Cardiac muscle cell (in vitro differentiated cells and primary cell): ENCODE measurements at regions not wholly inside any gene's neighbourhood (a gene's known extent, or its start where the extent isn't known, plus 50 kb on each side); places are given as distances from the start of the nearest gene placed in this dataset.
A peak's percentile ranks its signal among the peaks of the same experiment; 100 is the strongest.

Experiments used
- DNase-seq, 2 donors: peaks; one replicate each; pipeline versions ENCODE4 v3.0.0 to v3.0.0-alpha.2; 2010 to 2017; ENCODE audit warnings: low read depth in 1 of 2, low spot score in 1 of 2
- H3K27ac ChIP-seq: fragments of 200-600 bp; sonication (generic); 2 replicates; pipeline ENCODE4 v1.5.1; 2016
- H3K27me3 ChIP-seq: fragments of 200-600 bp; sonication (generic); 2 replicates; pipeline ENCODE4 v1.6.0; 2016; ENCODE audit warnings: control low read depth
- H3K36me3 ChIP-seq: fragments of 200-600 bp; sonication (generic); 2 replicates; pipeline ENCODE4 v1.5.1; 2016; ENCODE audit warnings: control low read depth
- H3K4me1 ChIP-seq: fragments of 200-600 bp; sonication (generic); 2 replicates; pipeline ENCODE4 v1.8.1; 2017; ENCODE audit warnings: low read depth, mild to moderate bottlenecking, mixed run types
- H3K4me3 ChIP-seq: fragments of 200-600 bp; sonication (generic); 2 replicates; pipeline ENCODE4 v1.5.1; 2016; ENCODE audit warnings: mild to moderate bottlenecking
- H3K9me3 ChIP-seq: fragments of 200-600 bp; sonication (generic); 2 replicates; pipeline ENCODE4 v1.5.1; 2017; ENCODE audit warnings: low read depth, mild to moderate bottlenecking, control low read depth
- CTCF ChIP-seq: IDR thresholded peaks from 2 replicates; pipeline ENCODE4 v1.5.1; 2012; ENCODE audit warnings: low read depth, mild to moderate bottlenecking, low read length

DNA sequence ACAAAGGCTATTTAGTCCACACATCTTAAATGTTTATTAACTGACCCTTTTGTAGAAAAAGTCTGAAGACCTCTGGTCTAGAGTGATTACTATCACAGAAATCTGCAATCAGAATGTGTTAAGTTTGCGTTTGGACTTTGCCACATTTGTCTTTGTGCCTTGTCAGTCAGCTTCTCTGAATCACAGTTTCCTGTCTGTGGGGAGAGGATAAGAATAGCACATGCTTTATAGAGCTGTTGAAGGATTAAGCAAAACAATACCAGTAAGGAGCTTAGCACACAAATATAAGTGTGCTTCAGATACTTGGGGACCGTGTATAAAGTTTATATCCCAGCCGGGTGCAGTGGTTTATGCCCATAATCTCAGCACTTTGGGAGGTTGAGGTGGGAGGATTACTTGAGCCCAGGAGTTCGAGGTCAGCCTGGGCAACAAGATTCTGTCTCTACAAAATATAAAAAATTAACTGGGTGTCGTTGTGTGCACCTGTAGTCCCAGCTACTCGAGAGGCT, 63.0 kb upstream of the BTG1 start:
- peaks cover 3% of the 10 kb centered on the region for H3K4me1 ChIP-seq
- H3K36me3 ChIP-seq: no peaks in the 10 kb centered on the region
- H3K27ac ChIP-seq: no peak overlapping the region
- TF ChIP-seq CTCF: no peak
- no peak overlapping the region for H3K4me3 ChIP-seq
- H3K9me3 ChIP-seq: no peaks in the 10 kb centered on the region
- no peaks in the 10 kb centered on the region for H3K27me3 ChIP-seq
- DNase-seq: peak; percentile 7 to 67

GRCh38 chr12:92206596-92206995, 61.0 kb upstream of the BTG1 start:
- TF ChIP-seq CTCF: no peak
- H3K4me1 ChIP-seq: peaks cover 3% of the 10 kb centered on the region
- no peaks in the 10 kb centered on the region for H3K36me3 ChIP-seq
- H3K27me3 ChIP-seq: no peaks in the 10 kb centered on the region
- no peaks in the 10 kb centered on the region for H3K9me3 ChIP-seq
- DNase-seq: no peak
- H3K4me3 ChIP-seq: no peak overlapping the region
- H3K27ac ChIP-seq: no peak overlapping the region

- Histone ChIP-seq H3K4me3 (no peak overlapping the region), H3K27me3 (no peaks in the 10 kb centered on the region), H3K4me1 (peaks cover 3% of the 10 kb centered on the region), H3K9me3 (no peaks in the 10 kb centered on the region), H3K27ac (no peak overlapping the region), H3K36me3 (no peaks in the 10 kb centered on the region)
- no peak for DNase-seq
- no peak for TF ChIP-seq CTCF
Observed at GRCh38 chr12:92206011-92206410, 60.4 kb upstream of the BTG1 start.

- DNase-seq: peak in 1 of 2 donors; percentile 60
- H3K36me3 ChIP-seq: no peaks in the 10 kb centered on the region
- no peak overlapping the region for H3K27ac ChIP-seq
- TF ChIP-seq CTCF: no peak
- no peaks in the 10 kb centered on the region for H3K9me3 ChIP-seq
- no peaks in the 10 kb centered on the region for H3K4me1 ChIP-seq
- no peaks in the 10 kb centered on the region for H3K27me3 ChIP-seq
- no peak overlapping the region for H3K4me3 ChIP-seq
Observed at GRCh38 chr12:92199819-92200576, 54.4 kb upstream of the BTG1 start.

DNA sequence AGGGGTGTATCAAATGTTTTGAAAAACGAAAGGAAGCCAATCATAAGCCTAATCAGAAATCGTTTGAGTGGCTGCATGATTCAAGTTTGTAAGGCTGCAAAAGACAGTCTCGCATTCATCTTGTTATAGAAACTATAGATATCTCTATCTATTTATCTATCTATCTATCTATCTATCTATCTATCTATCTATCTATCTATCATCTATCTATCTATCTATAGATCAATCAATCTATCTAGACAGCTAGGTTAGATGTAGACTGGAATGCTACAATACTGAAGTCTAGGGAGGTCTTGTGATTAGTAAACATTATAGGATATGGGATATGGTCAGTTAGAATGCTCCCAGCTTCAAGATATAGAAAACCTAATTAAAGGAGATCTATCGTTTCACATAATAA, 52.2 kb upstream of the BTG1 start:
- Histone ChIP-seq H3K27ac (no peak overlapping the region), H3K4me3 (no peak overlapping the region), H3K9me3 (no peaks in the 10 kb centered on the region), H3K36me3 (no peaks in the 10 kb centered on the region), H3K4me1 (no peaks in the 10 kb centered on the region), H3K27me3 (no peaks in the 10 kb centered on the region)
- no peak for TF ChIP-seq CTCF
- no peak for DNase-seq
